Neural cell (in vitro differentiated cells): ENCODE measurements at regions not wholly inside any gene's neighbourhood (a gene's known extent, or its start where the extent isn't known, plus 50 kb on each side); places are given as distances from the start of the nearest gene placed in this dataset.

Experiments used
- H2AFZ ChIP-seq: fragments of 200-600, 300-800 bp; sonication (generic), shearing (Covaris generic); 2 replicates; pipeline ENCODE4 v1.6.0; 2014; ENCODE audit warnings: low read depth, mild to moderate bottlenecking, antibody characterized with exemption, low read length, moderate library complexity
- H3F3A ChIP-seq: fragments of 200-600 bp; shearing (Covaris generic); 2 replicates; pipeline ENCODE4 v1.6.1; 2016; ENCODE audit warnings: mild to moderate bottlenecking, moderate library complexity, mixed read lengths, antibody characterized with exemption, low read length; ENCODE audit not compliant: insufficient read depth, poor library complexity, severe bottlenecking
- H3K27ac ChIP-seq: fragments of 200-600, 300-800 bp; sonication (generic), shearing (Covaris generic); 2 replicates; pipeline ENCODE4 v1.5.1; 2014; ENCODE audit warnings: mild to moderate bottlenecking, low read length, moderate library complexity
- H3K27me3 ChIP-seq: fragments of 300-800, 200-600 bp; sonication (generic), shearing (Covaris generic); 2 replicates; pipeline ENCODE4 v1.6.0; 2014; ENCODE audit warnings: mild to moderate bottlenecking, low read depth, low read length, moderate library complexity; ENCODE audit not compliant: insufficient read depth
- H3K36me3 ChIP-seq: fragments of 300-800, 200-600 bp; sonication (generic), shearing (Covaris generic); 2 replicates; pipeline ENCODE4 v1.5.1; 2014; ENCODE audit warnings: mild to moderate bottlenecking, antibody characterized with exemption, low read length, moderate library complexity; ENCODE audit not compliant: insufficient read depth
- H3K4me2 ChIP-seq: fragments of 300-800, 200-600 bp; sonication (generic), shearing (Covaris generic); 2 replicates; pipeline ENCODE4 v1.6.0; 2014; ENCODE audit warnings: mild to moderate bottlenecking, low read length
- H3K4me3 ChIP-seq: fragments of 300-800, 200-600 bp; sonication (generic), shearing (Covaris generic); 2 replicates; pipeline ENCODE4 v1.5.1; 2014; ENCODE audit warnings: mild to moderate bottlenecking, low read length, moderate library complexity
- H3K79me2 ChIP-seq: fragments of 200-600 bp; shearing (Covaris generic); replicated peaks from 2 replicates; pipeline ENCODE4 v1.6.0; 2014; ENCODE audit warnings: mild to moderate bottlenecking, low read length, moderate library complexity; ENCODE audit not compliant: insufficient read depth
- H3K9ac ChIP-seq: fragments of 300-800, 200-600 bp; sonication (generic), shearing (Covaris generic); 2 replicates; pipeline ENCODE4 v1.6.1; 2016; ENCODE audit warnings: mild to moderate bottlenecking, low read length, mixed read lengths
- H3K9me2 ChIP-seq: fragments of 200-600 bp; shearing (Covaris generic); 2 replicates; pipeline ENCODE4 v1.6.1; 2016; ENCODE audit warnings: mild to moderate bottlenecking, low read length, mixed read lengths; ENCODE audit not compliant: insufficient read depth
- H3K9me3 ChIP-seq: fragments of 200-600, 300-800 bp; sonication (generic), shearing (Covaris generic); 2 replicates; pipeline ENCODE4 v1.6.1; 2016; ENCODE audit warnings: mild to moderate bottlenecking, mixed run types, low read length, moderate library complexity, mixed read lengths
- H4K20me1 ChIP-seq: fragments of 200-600 bp; shearing (Covaris generic); 2 replicates; pipeline ENCODE4 v1.6.1; 2016; ENCODE audit warnings: mild to moderate bottlenecking, mixed run types; ENCODE audit not compliant: insufficient read depth
- CTCF ChIP-seq: fragments of 450-650 bp; IDR thresholded peaks from 2 replicates; pipeline ENCODE4 v1.5.1; 2014; ENCODE audit warnings: antibody characterized with exemption, mild to moderate bottlenecking, moderate library complexity; ENCODE audit not compliant: poor library complexity, severe bottlenecking
- EP300 ChIP-seq: fragments of 450-650 bp; conservative IDR thresholded peaks from 2 replicates; pipeline ENCODE4 v1.6.1; 2014; ENCODE audit warnings: antibody characterized with exemption, mild to moderate bottlenecking, moderate library complexity; ENCODE audit not compliant: poor library complexity, severe bottlenecking
- EZH2 ChIP-seq: fragments of 200-600, 300-800 bp; shearing (Covaris generic), sonication (generic); IDR thresholded peaks from 2 replicates; pipeline ENCODE4 v1.6.1; 2014; ENCODE audit warnings: antibody characterized with exemption, low read length, borderline replicate concordance, mild to moderate bottlenecking; ENCODE audit not compliant: insufficient read depth, poor library complexity, severe bottlenecking
- MXI1 ChIP-seq: fragments of 450-650 bp; conservative IDR thresholded peaks from 2 replicates; pipeline ENCODE4 v1.6.1; 2014; ENCODE audit warnings: antibody characterized with exemption, mild to moderate bottlenecking; ENCODE audit not compliant: poor library complexity, severe bottlenecking
- POLR2AphosphoS5 ChIP-seq: IDR thresholded peaks from 2 replicates; pipeline ENCODE4 v1.6.1; 2012
- RAD21 ChIP-seq: fragments of 450-650 bp; conservative IDR thresholded peaks from 2 replicates; pipeline ENCODE4 v1.6.1; 2014; ENCODE audit warnings: antibody characterized with exemption, mild to moderate bottlenecking, moderate library complexity
- REST ChIP-seq: IDR thresholded peaks from 2 replicates; pipeline ENCODE4 v1.6.1; 2012; ENCODE audit warnings: borderline replicate concordance
- SMC3 ChIP-seq: fragments of 450-650 bp; conservative IDR thresholded peaks from 2 replicates; pipeline ENCODE4 v1.6.1; 2014; ENCODE audit warnings: antibody characterized with exemption, mild to moderate bottlenecking, moderate library complexity; ENCODE audit not compliant: poor library complexity
- TAF1 ChIP-seq: IDR thresholded peaks from 2 replicates; pipeline ENCODE4 v1.6.1; 2012; ENCODE audit warnings: low read depth

- no peak overlapping the region for H3K4me2 ChIP-seq
- no peak for TF ChIP-seq MXI1
- TF ChIP-seq CTCF = no peak
- TF ChIP-seq EP300 = no peak
- TF ChIP-seq RAD21 = no peak
- no peak for TF ChIP-seq EZH2
- no peak for TF ChIP-seq POLR2AphosphoS5
- no peak for TF ChIP-seq TAF1
- no peak for TF ChIP-seq REST
- TF ChIP-seq SMC3 = no peak
- no peak overlapping the region for H3K4me3 ChIP-seq
- no peak overlapping the region for H3K27ac ChIP-seq
- no peak overlapping the region for H2AFZ ChIP-seq
- no peaks in the 10 kb centered on the region for H3K27me3 ChIP-seq
- H3K36me3 ChIP-seq = no peaks in the 10 kb centered on the region
- H3K9me3 ChIP-seq = no peaks in the 10 kb centered on the region
- H4K20me1 ChIP-seq = no peaks in the 10 kb centered on the region
- H3F3A ChIP-seq = no peaks in the 10 kb centered on the region
- no peaks in the 10 kb centered on the region for H3K9me2 ChIP-seq
- H3K79me2 ChIP-seq = no peaks in the 10 kb centered on the region
- no peak overlapping the region for H3K9ac ChIP-seq
Observed at GRCh38 chr2:185316383-185316782, 422.2 kb upstream of the FSIP2 start.

GRCh38 chr2:185318271-185318724 is 420.3 kb upstream of the FSIP2 start:
- H4K20me1 ChIP-seq = no peaks in the 10 kb centered on the region
- H3K27me3 ChIP-seq = no peaks in the 10 kb centered on the region
- H3K9me2 ChIP-seq = no peaks in the 10 kb centered on the region
- no peak overlapping the region for H3K4me3 ChIP-seq
- no peak overlapping the region for H3K9ac ChIP-seq
- H3K79me2 ChIP-seq = no peaks in the 10 kb centered on the region
- no peak overlapping the region for H2AFZ ChIP-seq
- no peak overlapping the region for H3K4me2 ChIP-seq
- no peak for TF ChIP-seq EZH2
- no peaks in the 10 kb centered on the region for H3F3A ChIP-seq
- no peaks in the 10 kb centered on the region for H3K9me3 ChIP-seq
- H3K36me3 ChIP-seq = no peaks in the 10 kb centered on the region
- no peak overlapping the region for H3K27ac ChIP-seq

- no peaks in the 10 kb centered on the region for H3K9me3 ChIP-seq
- H3K4me3 ChIP-seq = no peak overlapping the region
- no peak overlapping the region for H3K4me2 ChIP-seq
- no peak overlapping the region for H3K9ac ChIP-seq
- H2AFZ ChIP-seq = no peak overlapping the region
- TF ChIP-seq EZH2 (no peak), SMC3 (no peak)
- no peaks in the 10 kb centered on the region for H3K27me3 ChIP-seq
- no peaks in the 10 kb centered on the region for H3K36me3 ChIP-seq
- no peak overlapping the region for H3K27ac ChIP-seq
- H3F3A ChIP-seq = no peaks in the 10 kb centered on the region
- H4K20me1 ChIP-seq = no peaks in the 10 kb centered on the region
- no peaks in the 10 kb centered on the region for H3K9me2 ChIP-seq
- no peaks in the 10 kb centered on the region for H3K79me2 ChIP-seq
Observed at GRCh38 chr2:185335879-185336278, 402.7 kb upstream of the FSIP2 start.
